UCSD-AML1 (cell line): ENCODE measurements at regions not wholly inside any gene's neighbourhood (a gene's known extent, or its start where the extent isn't known, plus 50 kb on each side); places are given as distances from the start of the nearest gene placed in this dataset.
"Not testable (repeated sequence)": the region's sequence is repeated elsewhere in the genome, so short reads cannot be mapped to it uniquely, and the experiment has no call there.

ENCODE experiments used
- DNase-seq: peaks from one replicate; lab custom pipeline; 2025; ENCODE audit not compliant: unreplicated experiment; lab: John Stamatoyannopoulos, UW

DNA sequence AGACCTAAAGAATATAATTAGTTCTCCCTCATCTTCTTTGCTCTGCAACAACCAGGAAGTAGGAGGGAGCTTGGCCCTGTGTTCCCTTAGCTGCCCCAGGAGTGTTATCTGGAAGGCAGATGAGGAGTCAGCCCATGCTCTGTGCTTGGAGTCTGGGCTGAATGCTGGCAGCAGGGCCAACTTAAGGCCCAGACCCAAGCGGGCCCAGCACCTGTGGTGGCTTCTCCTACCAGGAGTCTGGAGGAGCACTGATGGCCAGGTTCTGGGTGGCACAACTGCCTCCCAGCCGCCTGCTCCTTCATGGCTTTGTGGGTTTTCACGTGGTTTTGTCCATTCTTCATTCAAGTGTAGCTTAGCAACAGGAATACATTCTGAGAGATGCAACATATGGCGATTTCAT is 1910.7 kb upstream of the LRRTM1 start:
- no peak for DNase-seq

DNA sequence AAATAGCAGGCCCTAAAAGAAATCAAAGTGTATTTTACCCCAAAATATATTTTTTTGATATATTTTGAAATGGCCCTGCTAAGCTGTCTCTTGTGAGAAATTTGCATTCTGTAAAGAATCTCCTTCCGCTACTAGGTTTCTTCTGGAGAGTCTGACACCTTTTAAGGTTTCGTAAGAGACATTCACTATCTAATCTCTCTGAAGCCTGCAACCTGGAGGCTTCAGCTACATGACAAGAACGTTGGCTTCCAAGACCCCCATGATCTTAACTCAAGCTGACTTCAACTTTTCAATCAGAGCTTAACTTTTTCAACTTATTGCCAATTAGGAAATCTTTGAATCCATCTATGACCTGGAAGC is 1894.9 kb upstream of the LRRTM1 start:
- no peak for DNase-seq

DNA sequence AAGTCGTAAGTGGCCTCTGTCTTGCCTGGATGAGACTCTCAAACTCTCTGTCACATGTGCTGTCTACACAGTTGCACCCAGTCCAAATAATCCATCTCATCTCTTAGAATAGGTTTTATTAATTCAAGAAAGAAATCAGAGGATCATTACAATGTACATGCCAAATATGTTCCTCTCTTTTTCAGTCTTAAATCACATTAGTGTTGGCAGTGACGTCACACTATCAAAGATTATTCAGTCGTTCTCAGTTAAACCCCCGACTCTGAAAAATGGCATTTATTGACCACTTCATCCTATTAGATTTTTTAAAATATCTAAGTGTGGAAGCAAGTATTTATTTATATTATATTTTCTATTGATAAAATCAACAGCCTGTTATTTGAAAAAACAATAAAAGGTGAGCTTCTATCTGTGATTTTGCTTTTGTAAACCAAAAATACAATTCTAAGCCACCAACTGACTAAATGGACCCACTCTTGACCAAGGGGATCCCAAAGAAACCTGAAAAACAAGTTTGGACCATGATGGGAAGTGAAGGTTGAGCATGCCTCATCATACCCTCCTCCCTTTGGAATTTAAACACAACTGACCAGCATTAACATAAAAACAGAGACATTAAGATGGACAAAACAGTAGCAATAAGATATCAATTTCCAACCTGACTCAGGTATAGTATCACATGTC is 1894.4 kb upstream of the LRRTM1 start:
- DNase-seq: no peak

DNA sequence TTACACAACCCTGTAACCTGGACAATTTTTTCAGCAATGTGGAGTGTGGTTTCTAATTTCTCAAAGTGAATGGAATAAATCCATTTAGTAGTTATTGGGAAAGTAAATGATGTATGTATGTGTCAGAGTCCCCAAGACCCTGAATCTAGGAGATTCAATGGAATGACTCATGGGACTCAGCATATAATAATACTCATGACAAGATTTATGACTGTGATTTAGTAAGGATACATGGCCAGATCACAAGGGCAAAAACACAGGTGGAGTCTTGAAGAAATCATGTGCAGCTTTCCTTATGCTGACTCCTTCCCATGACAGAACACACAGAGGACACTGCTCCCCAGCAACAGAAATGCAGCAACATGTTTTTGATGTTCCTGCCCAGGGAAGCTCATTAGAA is 1877.7 kb upstream of the LRRTM1 start:
- DNase-seq: no peak

DNA sequence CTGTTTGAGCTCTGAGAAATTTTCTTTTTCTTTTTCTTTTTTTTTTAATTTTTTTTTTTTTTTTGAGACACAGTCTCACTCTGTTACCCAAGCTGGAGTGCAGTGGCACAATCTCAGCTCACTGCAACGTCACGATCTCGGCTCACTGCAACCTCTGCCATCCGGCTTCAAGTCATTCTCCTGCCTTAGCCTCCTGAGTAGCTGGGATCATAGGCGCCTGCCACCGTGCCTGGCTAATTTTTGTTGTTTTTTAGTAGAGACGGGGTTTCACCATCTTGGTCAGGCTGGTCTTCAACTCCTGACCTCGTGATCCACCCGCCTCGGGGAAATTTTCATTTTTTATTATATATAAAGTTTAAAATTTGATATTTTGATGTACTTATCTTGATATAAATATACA is 1870.7 kb upstream of the LRRTM1 start:
- DNase-seq: not testable (repeated sequence)

DNA sequence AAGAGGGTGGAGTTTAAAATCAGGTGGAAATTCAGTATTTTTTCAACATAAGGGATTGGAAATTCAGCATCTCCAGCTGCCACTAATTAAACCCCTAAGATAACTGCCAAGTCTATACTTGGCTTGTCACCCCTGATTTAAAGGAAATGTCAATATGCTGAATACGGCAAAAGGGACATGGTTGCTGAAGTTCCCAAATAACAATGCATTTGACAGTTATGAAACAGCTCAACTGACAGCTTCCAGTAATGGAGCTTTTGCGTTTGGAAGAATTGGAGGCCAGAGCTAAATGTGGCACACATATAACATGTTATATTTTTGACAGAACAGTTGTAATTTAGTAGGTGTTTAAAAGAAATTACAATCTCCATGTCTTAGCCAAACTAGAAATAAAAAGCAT is 1867.9 kb upstream of the LRRTM1 start:
- DNase-seq: no peak

DNA sequence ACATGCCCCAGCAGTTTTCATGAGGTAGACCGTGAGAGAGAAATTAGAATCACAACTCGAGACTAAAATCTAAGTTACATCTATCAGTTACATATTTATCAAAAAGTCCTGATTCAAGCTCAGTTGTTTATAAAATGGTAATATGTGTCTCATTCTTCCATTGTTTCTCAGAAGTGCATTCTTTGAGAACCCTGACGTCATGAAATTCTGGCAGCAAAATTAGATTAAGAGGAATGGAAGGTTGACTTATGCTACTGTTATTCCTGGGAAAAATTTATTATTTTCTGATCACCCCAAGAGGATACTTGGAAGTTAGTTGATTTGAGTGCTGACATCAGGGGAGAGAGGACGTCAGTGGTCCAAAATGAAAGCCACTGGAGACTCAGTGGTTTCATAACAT is 1864.8 kb upstream of the LRRTM1 start:
- no peak for DNase-seq

DNA sequence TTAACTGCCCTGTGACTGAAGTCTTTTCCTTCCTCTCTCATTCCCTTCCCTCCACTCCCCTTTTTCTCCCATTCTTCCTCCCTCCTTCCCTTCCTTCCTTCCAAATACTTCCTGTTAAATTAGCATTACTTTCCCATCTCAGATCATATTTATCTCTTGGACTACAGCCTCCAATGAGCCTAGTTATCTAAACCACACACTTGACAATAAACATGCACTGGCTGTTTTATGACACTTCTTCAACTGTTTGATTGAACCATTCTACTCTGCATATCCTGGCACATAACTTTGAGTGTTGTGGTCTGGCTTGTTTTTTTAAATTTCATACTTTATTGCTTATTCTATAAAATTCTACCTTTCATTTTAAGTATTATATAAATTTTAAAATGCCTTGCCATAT is 1860.8 kb upstream of the LRRTM1 start:
- no peak for DNase-seq

DNA sequence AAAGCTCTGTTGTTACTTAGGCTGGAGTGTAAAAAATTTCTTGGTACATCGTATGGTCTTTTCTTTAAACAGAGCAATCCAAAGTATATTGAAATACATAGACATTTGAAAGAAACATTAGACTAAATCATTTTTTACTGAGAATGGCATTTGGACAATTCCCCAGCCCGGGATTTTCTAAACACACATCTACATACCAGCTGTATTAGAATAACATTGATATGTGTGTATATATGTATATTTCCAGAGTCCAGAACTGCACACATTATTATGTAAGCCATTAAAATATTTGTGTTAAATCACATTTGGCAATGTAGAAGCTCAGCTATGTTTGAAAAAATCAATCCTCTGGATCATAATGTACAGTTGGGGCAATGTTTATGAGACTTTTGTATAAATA is 1853.6 kb upstream of the LRRTM1 start:
- no peak for DNase-seq

DNA sequence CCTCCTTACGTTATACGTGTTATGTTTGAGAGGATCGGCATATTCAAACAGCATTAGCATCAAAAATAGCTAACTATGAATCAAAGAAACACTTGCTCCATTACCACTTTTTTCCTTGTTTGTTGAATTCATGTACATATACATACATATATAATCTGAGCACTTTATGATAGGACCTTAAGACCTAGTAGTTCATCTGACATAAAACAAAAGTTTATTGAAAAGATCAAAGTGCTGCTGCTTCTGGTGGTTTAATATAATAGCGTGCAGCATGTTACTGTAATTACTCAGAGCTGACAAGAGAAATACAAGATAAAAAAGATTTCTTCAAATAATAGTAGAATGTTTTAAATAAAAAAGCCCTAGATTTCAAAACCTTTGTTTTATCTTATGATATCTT is 1850.9 kb upstream of the LRRTM1 start:
- no peak for DNase-seq

DNA sequence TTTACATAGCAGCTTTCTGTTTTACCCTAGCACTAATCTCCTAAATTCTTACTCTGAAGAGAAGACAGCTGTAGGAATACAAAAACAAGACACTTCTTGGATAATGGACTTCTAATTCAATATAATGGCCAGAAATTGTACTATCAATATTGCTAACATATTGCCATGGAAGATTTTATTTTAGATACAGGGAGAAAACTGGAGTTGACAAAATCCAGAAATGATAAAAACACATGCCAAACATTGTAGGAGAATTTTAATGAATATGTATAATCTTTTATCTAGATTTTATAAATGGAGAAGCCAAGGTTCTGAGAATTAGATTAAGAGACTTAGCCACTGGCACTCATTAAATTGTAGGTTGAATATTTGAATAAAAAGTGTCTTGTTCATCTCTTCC is 1838.8 kb upstream of the LRRTM1 start:
- no peak for DNase-seq

DNA sequence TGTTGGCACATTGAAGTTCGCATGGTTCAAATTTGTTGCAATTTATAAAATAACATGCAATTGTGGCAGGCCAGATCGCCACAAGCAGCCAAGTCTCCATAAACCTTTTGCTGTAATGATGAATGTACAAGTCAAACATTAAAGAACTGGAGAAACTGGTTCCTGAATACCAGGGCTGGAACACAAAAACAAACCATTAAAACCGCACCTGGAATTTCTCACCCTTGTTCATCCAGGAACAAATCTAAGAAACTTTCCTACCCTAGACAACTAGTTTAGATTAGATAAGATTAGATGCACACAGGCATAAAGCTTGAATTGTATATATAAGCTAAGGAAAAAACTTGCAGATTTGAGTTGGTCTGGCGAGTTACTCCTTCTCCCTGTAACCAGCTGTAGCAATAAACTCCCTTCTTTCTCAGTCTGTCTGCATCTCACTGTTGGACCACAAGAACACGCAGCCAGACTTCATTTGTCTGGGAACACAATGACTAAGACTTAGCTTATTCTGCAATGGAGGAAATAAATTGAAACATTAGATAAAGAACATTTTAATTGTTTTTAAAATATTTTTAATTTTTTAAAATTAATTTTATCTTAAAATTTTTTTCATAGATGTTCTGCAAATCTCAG is 1835.5 kb upstream of the LRRTM1 start:
- DNase-seq: no peak

DNA sequence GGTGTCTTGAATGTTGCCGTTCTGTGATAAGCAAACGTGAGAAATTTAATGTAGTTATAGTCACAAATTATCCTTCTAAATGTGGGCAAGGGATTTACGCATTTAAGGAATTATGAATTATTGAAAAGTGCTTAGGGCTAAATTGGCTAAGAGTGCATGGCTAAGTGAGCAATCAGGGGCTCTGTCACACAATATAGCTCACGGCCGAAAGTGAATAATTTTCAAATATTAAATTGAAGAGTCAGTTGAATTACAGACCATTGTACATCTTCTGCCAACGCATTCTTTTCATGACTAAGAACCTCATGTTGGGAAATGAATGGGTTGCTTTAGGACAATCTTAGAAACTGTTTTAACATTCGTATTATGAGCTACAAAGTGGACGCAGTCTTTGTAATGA is 1832.9 kb upstream of the LRRTM1 start:
- no peak for DNase-seq

DNA sequence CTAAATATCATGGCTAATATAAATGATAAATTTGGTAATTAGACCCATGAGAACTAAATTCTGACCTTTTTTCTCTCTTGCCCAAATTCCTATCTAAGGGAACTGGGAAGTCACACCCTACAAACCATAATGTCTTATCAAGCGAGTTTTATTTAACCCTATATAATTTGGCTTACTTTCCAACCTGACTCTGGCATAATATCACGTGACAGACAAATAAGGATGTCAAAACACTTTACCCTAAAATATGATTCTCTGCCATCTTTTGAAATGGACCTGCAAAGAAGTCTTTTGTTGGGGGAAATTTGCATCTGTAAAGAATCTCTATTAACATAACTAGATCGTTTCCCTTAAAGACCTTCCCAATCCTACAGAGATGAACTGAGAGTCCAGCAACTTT is 1823.5 kb upstream of the LRRTM1 start:
- no peak for DNase-seq

DNA sequence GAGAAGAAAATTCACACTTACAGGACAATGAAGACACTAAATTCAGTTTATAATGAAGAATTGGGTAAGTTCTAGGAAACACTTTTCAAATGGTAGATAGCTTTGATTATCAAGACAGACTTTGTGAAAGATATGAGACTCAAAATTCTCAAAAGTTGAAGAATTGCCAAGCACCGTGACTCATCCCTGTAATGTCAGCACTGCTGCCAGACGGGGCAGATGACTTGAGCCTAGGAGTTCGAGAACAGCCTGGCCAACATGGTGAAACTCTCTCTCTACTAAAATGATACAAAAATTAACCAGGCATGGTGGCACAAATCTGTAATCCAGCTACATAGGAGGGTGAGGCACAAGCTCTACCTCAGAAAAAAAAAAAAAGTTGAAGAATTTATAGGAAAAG is 1820.1 kb upstream of the LRRTM1 start:
- DNase-seq: no peak

DNA sequence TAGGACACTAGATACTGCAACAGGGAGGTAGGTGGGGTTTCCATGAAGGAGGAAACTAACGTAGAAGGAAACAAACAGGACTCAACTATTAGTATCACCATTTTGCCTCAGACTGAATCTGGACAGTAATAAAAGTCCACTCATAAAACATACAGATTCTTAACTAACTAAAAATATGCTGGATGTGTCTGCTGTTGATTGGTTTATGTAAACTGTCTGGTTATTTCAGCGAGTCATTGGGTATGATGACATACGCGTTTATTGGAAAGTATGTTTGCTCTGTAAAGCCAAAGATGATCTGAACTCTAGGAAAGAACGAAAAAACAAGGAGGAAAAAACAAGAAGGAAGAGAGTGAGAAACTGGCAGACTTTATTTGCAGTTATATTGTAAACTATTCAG is 1816.1 kb upstream of the LRRTM1 start:
- no peak for DNase-seq

DNA sequence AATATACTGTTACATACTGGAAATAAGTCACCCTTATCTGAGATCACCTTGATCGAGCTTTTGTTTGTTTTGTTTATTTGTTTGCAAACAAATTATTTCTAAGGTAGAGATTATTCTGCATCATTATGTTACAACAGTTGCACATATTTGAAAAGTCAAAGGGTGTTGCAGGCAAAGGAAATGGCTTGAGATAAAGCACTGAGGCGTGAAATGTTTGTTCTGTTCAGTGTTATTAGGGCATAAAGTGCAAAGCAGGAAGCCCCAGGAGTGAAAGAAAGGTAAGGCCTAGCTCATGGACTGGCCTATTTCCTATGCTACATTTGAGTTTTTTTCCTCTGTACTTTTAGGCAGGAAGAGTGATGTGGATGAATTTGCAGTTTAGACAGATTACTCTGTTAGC is 1815.6 kb upstream of the LRRTM1 start:
- DNase-seq: no peak

DNA sequence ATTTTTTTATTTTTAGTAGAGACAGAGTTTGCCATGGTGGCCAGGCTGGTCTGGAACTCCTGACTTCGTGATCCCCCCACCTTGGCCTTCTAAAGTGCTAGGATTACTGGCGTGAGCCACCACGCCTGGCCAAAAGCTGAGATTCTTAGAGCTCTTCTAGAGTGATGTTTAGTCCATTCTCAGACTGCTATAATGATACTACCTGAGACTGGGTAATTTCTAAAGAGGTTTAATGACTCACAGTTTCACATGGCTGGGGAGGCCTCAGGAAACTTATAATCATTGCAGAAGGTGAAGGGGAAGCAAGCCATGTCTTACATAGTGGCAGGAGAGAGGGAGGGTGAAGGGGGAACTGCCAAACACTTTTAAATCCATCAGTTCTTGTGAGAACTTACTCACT is 1804.9 kb upstream of the LRRTM1 start:
- DNase-seq: no peak

DNA sequence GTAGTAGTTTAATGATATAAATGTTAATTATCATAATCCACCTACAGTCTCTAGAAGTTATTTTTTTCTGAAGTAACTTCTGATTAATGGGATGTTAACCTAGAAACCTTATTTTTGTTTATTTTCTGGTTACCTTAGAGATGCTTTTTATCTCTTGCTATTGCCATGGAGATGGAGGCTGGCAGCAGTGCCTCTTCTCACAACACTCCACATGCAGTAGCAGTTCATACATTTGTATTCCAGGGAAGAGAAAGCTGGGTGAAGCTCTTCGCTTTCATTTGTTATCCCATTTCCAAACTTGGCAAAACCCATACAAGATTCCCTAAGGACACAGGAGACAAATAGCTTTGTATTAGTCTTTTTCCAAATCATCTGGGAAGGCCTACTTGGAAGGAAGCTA is 1794.1 kb upstream of the LRRTM1 start:
- no peak for DNase-seq

DNA sequence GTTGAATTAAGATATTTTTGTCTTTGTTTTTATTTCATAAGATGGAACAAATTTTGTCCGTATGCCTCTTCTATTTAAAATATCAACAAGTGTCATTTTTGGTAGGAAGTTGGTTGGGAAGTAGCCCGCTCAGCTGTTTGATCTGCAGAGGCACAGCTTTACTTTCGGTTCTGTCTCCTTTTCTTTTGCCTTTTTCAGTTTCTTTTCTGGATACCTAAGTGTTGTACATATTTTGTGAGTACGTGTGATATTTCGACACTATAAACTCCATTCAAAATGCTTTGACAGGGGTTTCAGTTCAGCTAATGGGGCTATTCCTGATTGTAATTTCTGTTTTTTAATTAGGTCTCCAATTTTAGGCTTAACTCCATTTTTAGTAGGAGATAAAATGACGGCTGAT is 1785.0 kb upstream of the LRRTM1 start:
- no peak for DNase-seq

DNA sequence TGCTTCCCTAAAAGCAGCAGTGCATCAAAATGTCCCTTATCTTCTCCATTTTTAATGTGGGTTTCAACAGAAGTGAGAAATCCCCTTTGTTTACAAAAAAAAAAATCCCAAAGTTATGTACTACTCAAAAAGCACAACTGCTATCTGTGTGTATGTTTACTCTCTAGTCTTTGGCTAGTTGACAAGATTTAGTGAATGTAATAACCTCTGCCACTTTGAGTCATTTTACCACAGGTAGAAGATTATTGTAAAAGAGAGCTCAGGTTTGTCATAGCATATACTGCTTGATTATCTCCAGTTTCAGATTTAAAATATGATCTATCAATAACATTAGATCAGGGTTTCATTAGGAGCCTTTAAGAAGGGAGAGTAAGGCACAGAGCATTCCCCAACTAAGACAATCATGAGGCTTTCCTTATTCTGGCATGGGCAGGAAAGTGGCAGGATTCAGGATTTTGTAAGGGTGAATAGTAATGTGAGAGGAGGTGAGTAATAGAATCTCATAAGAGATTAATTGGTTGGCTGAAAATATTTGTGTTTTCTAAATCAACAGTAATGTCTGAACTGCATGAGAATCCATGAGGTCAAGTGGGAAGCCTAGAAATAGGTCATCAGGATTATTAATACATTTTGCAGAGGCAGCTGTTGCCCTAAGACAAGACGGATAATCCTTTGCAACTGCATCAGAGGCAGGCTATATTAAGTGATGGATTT is 1780.3 kb upstream of the LRRTM1 start:
- no peak for DNase-seq

DNA sequence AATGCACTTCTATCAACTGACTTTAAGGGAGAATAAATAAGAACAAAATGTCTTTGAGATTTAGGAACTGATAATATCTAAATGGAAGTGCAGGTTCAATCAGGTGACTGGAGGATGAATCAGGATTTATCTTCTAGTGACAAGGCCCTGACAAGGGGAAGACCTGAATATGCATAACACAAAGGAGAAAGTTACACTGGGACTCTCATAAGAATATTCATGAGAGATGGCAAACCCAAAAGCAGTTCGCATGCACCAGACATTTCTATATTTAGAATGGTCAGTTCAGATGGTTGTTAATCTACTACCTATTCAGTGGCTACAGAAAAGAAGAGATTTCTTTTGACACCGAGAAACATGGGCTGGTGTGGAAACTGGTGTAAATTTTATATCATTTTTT is 1771.3 kb upstream of the LRRTM1 start:
- no peak for DNase-seq

DNA sequence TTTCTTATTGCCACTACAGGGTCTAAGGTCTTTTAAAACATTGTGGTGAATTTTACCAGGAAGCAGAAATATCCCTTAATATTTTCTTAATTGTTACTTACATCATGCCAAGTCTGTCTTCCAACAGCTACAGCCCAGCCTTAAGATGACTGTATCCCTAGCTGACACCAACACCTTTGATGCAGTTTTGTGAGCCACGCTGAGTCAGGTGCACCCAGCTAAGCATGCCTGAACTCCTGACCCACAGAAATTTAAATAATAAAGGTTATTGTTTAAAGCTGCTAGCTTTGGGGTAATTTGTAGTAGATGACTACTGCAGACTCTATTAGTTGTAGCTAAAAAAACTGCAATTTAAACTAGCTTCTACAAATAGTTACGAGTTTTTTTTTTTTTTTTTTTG is 1757.9 kb upstream of the LRRTM1 start:
- DNase-seq: no peak
